ENCODE measurements at regions not wholly inside any gene's neighbourhood (a gene's known extent, or its start where the extent isn't known, plus 50 kb on each side); places are given as distances from the start of the nearest gene placed in this dataset.

DNA sequence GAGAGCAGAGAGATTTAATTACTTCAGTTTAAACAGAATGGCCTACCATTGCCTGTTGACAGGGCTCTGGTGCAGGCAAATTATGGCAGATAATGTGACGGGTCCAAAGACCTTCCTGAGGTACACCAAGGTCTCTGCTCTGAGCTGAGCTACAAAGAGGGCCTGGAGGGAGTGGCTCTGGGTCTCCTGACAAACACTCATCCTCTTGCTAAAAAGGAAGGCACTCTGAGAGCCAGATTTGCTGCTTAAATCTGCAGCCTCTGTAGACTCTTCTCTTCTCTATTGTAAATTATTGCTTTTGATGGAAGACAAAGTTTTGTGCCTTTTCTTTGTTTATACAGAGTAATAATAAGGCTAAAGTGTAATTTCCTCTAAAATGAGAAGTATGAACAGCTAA lies 529.5 kb upstream of the FZD8 start (continued):
- TF ChIP-seq, protein P1, sequence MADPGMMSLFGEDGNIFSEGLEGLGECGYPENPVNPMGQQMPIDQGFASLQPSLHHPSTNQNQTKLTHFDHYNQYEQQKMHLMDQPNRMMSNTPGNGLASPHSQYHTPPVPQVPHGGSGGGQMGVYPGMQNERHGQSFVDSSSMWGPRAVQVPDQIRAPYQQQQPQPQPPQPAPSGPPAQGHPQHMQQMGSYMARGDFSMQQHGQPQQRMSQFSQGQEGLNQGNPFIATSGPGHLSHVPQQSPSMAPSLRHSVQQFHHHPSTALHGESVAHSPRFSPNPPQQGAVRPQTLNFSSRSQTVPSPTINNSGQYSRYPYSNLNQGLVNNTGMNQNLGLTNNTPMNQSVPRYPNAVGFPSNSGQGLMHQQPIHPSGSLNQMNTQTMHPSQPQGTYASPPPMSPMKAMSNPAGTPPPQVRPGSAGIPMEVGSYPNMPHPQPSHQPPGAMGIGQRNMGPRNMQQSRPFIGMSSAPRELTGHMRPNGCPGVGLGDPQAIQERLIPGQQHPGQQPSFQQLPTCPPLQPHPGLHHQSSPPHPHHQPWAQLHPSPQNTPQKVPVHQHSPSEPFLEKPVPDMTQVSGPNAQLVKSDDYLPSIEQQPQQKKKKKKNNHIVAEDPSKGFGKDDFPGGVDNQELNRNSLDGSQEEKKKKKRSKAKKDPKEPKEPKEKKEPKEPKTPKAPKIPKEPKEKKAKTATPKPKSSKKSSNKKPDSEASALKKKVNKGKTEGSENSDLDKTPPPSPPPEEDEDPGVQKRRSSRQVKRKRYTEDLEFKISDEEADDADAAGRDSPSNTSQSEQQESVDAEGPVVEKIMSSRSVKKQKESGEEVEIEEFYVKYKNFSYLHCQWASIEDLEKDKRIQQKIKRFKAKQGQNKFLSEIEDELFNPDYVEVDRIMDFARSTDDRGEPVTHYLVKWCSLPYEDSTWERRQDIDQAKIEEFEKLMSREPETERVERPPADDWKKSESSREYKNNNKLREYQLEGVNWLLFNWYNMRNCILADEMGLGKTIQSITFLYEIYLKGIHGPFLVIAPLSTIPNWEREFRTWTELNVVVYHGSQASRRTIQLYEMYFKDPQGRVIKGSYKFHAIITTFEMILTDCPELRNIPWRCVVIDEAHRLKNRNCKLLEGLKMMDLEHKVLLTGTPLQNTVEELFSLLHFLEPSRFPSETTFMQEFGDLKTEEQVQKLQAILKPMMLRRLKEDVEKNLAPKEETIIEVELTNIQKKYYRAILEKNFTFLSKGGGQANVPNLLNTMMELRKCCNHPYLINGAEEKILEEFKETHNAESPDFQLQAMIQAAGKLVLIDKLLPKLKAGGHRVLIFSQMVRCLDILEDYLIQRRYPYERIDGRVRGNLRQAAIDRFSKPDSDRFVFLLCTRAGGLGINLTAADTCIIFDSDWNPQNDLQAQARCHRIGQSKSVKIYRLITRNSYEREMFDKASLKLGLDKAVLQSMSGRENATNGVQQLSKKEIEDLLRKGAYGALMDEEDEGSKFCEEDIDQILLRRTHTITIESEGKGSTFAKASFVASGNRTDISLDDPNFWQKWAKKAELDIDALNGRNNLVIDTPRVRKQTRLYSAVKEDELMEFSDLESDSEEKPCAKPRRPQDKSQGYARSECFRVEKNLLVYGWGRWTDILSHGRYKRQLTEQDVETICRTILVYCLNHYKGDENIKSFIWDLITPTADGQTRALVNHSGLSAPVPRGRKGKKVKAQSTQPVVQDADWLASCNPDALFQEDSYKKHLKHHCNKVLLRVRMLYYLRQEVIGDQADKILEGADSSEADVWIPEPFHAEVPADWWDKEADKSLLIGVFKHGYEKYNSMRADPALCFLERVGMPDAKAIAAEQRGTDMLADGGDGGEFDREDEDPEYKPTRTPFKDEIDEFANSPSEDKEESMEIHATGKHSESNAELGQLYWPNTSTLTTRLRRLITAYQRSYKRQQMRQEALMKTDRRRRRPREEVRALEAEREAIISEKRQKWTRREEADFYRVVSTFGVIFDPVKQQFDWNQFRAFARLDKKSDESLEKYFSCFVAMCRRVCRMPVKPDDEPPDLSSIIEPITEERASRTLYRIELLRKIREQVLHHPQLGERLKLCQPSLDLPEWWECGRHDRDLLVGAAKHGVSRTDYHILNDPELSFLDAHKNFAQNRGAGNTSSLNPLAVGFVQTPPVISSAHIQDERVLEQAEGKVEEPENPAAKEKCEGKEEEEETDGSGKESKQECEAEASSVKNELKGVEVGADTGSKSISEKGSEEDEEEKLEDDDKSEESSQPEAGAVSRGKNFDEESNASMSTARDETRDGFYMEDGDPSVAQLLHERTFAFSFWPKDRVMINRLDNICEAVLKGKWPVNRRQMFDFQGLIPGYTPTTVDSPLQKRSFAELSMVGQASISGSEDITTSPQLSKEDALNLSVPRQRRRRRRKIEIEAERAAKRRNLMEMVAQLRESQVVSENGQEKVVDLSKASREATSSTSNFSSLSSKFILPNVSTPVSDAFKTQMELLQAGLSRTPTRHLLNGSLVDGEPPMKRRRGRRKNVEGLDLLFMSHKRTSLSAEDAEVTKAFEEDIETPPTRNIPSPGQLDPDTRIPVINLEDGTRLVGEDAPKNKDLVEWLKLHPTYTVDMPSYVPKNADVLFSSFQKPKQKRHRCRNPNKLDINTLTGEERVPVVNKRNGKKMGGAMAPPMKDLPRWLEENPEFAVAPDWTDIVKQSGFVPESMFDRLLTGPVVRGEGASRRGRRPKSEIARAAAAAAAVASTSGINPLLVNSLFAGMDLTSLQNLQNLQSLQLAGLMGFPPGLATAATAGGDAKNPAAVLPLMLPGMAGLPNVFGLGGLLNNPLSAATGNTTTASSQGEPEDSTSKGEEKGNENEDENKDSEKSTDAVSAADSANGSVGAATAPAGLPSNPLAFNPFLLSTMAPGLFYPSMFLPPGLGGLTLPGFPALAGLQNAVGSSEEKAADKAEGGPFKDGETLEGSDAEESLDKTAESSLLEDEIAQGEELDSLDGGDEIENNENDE (IDR thresholded peaks at IDR 0.05; ENCODE audit: insufficient replicate concordance, low read length), result no peak
- TF ChIP-seq BRCA1 (IDR thresholded peaks at IDR 0.05; ENCODE audit: low read depth, low read length) (no peak), HDAC2 (IDR thresholded peaks at IDR 0.05; ENCODE audit: borderline replicate concordance in 1 of 2, low read depth in 2 of 2, low read length in 2 of 2) (no peak), GABPA (IDR thresholded peaks at IDR 0.05; ENCODE audit: borderline replicate concordance, insufficient read depth, low read length) (no peak), CBX5 (IDR thresholded peaks at IDR 0.05; ENCODE audit: low read depth, low read length) (no peak), EP300 (IDR thresholded peaks at IDR 0.05; ENCODE audit: borderline replicate concordance in 1 of 2, low read depth in 2 of 2, low read length in 2 of 2) (no peak), TAF7 (optimal IDR thresholded peaks at IDR 0.05; ENCODE audit: borderline replicate concordance, low read depth, low read length) (no peak)
- TF ChIP-seq, protein P2, sequence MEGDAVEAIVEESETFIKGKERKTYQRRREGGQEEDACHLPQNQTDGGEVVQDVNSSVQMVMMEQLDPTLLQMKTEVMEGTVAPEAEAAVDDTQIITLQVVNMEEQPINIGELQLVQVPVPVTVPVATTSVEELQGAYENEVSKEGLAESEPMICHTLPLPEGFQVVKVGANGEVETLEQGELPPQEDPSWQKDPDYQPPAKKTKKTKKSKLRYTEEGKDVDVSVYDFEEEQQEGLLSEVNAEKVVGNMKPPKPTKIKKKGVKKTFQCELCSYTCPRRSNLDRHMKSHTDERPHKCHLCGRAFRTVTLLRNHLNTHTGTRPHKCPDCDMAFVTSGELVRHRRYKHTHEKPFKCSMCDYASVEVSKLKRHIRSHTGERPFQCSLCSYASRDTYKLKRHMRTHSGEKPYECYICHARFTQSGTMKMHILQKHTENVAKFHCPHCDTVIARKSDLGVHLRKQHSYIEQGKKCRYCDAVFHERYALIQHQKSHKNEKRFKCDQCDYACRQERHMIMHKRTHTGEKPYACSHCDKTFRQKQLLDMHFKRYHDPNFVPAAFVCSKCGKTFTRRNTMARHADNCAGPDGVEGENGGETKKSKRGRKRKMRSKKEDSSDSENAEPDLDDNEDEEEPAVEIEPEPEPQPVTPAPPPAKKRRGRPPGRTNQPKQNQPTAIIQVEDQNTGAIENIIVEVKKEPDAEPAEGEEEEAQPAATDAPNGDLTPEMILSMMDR (IDR thresholded peaks at IDR 0.05; ENCODE audit: control extremely low read depth in 1 of 3, insufficient read depth in 1 of 3, low read depth in 1 of 3, low read length in 3 of 3), result no peak
